Progenitor cell of endocrine pancreas (in vitro differentiated cells): ENCODE measurements at regions not wholly inside any gene's neighbourhood (a gene's known extent, or its start where the extent isn't known, plus 50 kb on each side); places are given as distances from the start of the nearest gene placed in this dataset.

Experiments
- DNase-seq: peaks from one replicate; pipeline ENCODE4 v3.0.0; 2021; ENCODE audit warnings: low spot score; ENCODE audit not compliant: unreplicated experiment
- H3K27ac Mint-ChIP-seq: 2 replicates; pipeline ENCODE4 v1.8.0; 2021; ENCODE audit warnings: mild to moderate bottlenecking, moderate library complexity, mixed read lengths
- H3K27me3 Mint-ChIP-seq: 2 replicates; pipeline ENCODE4 v1.8.0; 2021; ENCODE audit warnings: mixed read lengths
- H3K36me3 Mint-ChIP-seq: 2 replicates; pipeline ENCODE4 v1.8.0; 2022; ENCODE audit warnings: mixed read lengths; ENCODE audit not compliant: insufficient read depth
- H3K4me1 Mint-ChIP-seq: 2 replicates; pipeline ENCODE4 v1.8.0; 2021; ENCODE audit warnings: low read depth, mixed read lengths
- H3K4me3 Mint-ChIP-seq: 2 replicates; pipeline ENCODE4 v1.8.0; 2021; ENCODE audit warnings: low read depth, mild to moderate bottlenecking, moderate library complexity, mixed read lengths
- H3K9me3 Mint-ChIP-seq: 2 replicates; pipeline ENCODE4 v1.8.0; 2021; ENCODE audit warnings: low read depth, mixed read lengths
- TF ChIP-seq, protein P1 (sequence below): fragments of 200-600 bp; sonication (generic); IDR thresholded peaks from one replicate; pipeline ENCODE4 v1.5.0; 2021; ENCODE audit warnings: antibody characterized with exemption, mild to moderate bottlenecking; ENCODE audit not compliant: unreplicated experiment

DNA sequence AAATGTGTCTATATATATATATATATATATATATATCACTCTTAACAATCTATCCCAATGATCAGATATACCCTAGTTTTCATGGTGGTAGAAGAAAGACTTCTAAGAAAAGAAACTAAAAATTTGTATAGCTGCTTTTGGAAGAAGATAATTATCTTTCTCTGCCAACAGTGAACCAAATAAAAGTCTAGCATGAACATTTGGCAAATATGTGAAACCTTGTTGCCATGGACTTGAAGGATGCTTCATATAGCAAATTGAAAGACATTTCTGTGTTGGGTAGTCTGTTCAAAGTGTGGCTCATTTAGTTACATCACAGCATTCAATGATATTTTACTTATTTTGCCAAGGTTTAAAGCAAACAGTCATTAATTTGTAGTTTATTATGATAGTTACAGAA, 219.9 kb upstream of the NECTIN3 start:
- no peaks in the 10 kb centered on the region for H3K4me1 Mint-ChIP-seq
- no peaks in the 10 kb centered on the region for H3K9me3 Mint-ChIP-seq
- no peaks in the 10 kb centered on the region for H3K36me3 Mint-ChIP-seq
- no peak overlapping the region for H3K27ac Mint-ChIP-seq
- DNase-seq = no peak
- no peak overlapping the region for H3K4me3 Mint-ChIP-seq
- TF ChIP-seq, protein P1, sequence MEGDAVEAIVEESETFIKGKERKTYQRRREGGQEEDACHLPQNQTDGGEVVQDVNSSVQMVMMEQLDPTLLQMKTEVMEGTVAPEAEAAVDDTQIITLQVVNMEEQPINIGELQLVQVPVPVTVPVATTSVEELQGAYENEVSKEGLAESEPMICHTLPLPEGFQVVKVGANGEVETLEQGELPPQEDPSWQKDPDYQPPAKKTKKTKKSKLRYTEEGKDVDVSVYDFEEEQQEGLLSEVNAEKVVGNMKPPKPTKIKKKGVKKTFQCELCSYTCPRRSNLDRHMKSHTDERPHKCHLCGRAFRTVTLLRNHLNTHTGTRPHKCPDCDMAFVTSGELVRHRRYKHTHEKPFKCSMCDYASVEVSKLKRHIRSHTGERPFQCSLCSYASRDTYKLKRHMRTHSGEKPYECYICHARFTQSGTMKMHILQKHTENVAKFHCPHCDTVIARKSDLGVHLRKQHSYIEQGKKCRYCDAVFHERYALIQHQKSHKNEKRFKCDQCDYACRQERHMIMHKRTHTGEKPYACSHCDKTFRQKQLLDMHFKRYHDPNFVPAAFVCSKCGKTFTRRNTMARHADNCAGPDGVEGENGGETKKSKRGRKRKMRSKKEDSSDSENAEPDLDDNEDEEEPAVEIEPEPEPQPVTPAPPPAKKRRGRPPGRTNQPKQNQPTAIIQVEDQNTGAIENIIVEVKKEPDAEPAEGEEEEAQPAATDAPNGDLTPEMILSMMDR = no peak
- no peaks in the 10 kb centered on the region for H3K27me3 Mint-ChIP-seq

DNA sequence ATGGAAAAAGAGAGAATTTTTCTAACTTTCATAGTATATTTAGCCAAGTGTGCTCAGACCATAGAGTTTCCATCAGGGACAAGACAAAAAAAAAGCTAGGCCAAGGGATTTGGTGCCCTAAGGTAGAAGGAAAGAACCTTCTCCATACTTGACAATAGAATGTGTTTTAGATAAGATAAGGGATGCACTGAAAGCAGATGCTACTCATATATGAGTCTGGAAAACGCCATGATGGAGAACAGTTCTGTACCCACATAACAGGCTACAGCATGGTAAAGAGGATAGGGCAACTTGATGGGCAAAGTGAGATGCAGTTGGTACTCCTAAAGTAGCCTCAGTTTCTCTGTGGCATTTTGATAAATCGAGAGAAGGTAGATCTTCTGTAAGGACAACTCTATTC, 216.4 kb upstream of the NECTIN3 start:
- DNase-seq = no peak
- H3K36me3 Mint-ChIP-seq = no peaks in the 10 kb centered on the region
- H3K9me3 Mint-ChIP-seq = no peaks in the 10 kb centered on the region
- H3K27me3 Mint-ChIP-seq = no peaks in the 10 kb centered on the region
- H3K4me1 Mint-ChIP-seq = peaks cover 11% of the 10 kb centered on the region
- TF ChIP-seq, protein P1 = no peak
- no peak overlapping the region for H3K27ac Mint-ChIP-seq
- H3K4me3 Mint-ChIP-seq = no peak overlapping the region

DNA sequence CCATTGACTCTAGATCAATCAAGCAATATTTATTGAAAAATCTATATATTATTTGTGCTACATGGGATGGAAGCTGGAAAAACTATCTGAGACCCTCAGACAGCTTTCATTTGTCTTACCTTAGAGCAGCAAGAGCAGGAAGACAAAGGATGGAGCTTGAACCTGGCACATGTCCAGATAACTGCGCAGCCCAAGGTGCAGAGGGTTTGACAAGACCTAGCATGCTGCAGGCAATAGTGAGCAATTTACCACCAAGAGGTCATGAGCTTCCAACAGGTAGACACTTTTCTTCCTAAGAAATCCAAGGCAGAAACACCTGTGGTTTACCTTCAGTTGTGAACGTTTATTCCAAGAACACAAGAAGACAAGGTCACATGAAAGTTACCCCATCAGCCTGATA, 214.7 kb upstream of the NECTIN3 start:
- no peaks in the 10 kb centered on the region for H3K36me3 Mint-ChIP-seq
- peaks cover 11% of the 10 kb centered on the region for H3K4me1 Mint-ChIP-seq
- DNase-seq = no peak
- H3K4me3 Mint-ChIP-seq = no peak overlapping the region
- TF ChIP-seq, protein P1 = no peak
- H3K9me3 Mint-ChIP-seq = peaks cover 2% of the 10 kb centered on the region
- no peaks in the 10 kb centered on the region for H3K27me3 Mint-ChIP-seq
- H3K27ac Mint-ChIP-seq = no peak overlapping the region

DNA sequence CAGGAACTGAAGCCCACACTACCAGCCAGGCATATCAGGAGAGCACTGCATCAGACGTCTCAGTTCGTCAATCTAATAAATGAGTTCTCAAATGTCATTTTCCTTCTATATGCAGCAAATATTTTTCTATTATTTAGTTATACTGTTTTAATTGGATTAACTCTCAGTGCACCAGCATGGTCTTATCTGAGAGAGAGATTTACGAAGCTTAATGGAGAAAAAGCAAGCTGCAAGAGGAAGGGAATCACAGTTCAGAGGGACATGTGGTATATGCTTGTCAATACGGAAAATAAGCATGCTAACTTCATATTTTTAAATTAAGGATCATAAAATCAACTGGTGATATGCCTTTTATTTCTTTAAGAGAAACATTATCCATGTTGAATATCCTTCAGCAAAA, 213.1 kb upstream of the NECTIN3 start:
- Mint-ChIP-seq H3K9me3 (peaks cover 2% of the 10 kb centered on the region), H3K4me3 (no peak overlapping the region), H3K27me3 (no peaks in the 10 kb centered on the region), H3K36me3 (no peaks in the 10 kb centered on the region), H3K27ac (peak overlapping the region; percentile 8), H3K4me1 (peaks cover 11% of the 10 kb centered on the region)
- no peak for DNase-seq
- TF ChIP-seq, protein P1 = no peak

- Mint-ChIP-seq H3K27me3 (no peaks in the 10 kb centered on the region), H3K36me3 (no peaks in the 10 kb centered on the region), H3K9me3 (peaks cover 2% of the 10 kb centered on the region), H3K27ac (peak overlapping the region; percentile 82), H3K4me1 (peaks cover 11% of the 10 kb centered on the region), H3K4me3 (peak overlapping the region; percentile 14)
- TF ChIP-seq, protein P1 = no peak
- DNase-seq = no peak
Measured at GRCh38 chr3:110859336-110859735, 212.3 kb upstream of the NECTIN3 start.
